ENCODE measurements at regions not wholly inside any gene's neighbourhood (a gene's known extent, or its start where the extent isn't known, plus 50 kb on each side); places are given as distances from the start of the nearest gene placed in this dataset.
"Not testable (repeated sequence)": the region's sequence is repeated elsewhere in the genome, so short reads cannot be mapped to it uniquely, and the experiment has no call there.

- H3K79me2 ChIP-seq (replicated peaks; ENCODE audit: insufficient read depth, low read length): no peaks in the 10 kb centered on the region
- H2AFZ ChIP-seq (ENCODE audit: low read depth, low read length): no peak overlapping the region
- H3K27ac ChIP-seq (ENCODE audit: low read length): no peak overlapping the region
- H3K4me2 ChIP-seq (ENCODE audit: low read length): no peak overlapping the region
- H4K20me1 ChIP-seq (ENCODE audit: insufficient read depth): no peaks in the 10 kb centered on the region
- H3F3A ChIP-seq (ENCODE audit: insufficient read depth, low read length, poor library complexity, severe bottlenecking): no peaks in the 10 kb centered on the region
- H3K9me3 ChIP-seq (ENCODE audit: low read length): no peaks in the 10 kb centered on the region
- no peak overlapping the region for H3K4me3 ChIP-seq (ENCODE audit: low read length)
- no peaks in the 10 kb centered on the region for H3K27me3 ChIP-seq (ENCODE audit: insufficient read depth, low read depth, low read length)
- no peaks in the 10 kb centered on the region for H3K9me2 ChIP-seq (ENCODE audit: insufficient read depth, low read length)
- H3K36me3 ChIP-seq (ENCODE audit: insufficient read depth, low read length): no peaks in the 10 kb centered on the region
- TF ChIP-seq POLR2AphosphoS5 (IDR thresholded peaks at IDR 0.05) (no peak), EZH2 (IDR thresholded peaks at IDR 0.05; ENCODE audit: borderline replicate concordance, insufficient read depth, low read length, poor library complexity, severe bottlenecking) (no peak), RAD21 (conservative IDR thresholded peaks at IDR 0.05) (no peak), MXI1 (conservative IDR thresholded peaks at IDR 0.05; ENCODE audit: poor library complexity, severe bottlenecking) (no peak), REST (IDR thresholded peaks at IDR 0.05; ENCODE audit: borderline replicate concordance) (no peak), TAF1 (IDR thresholded peaks at IDR 0.05; ENCODE audit: low read depth) (no peak), EP300 (conservative IDR thresholded peaks at IDR 0.05; ENCODE audit: poor library complexity, severe bottlenecking) (no peak), CTCF (IDR thresholded peaks at IDR 0.05; ENCODE audit: poor library complexity, severe bottlenecking) (no peak), SMC3 (conservative IDR thresholded peaks at IDR 0.05; ENCODE audit: poor library complexity) (no peak)
- no peak overlapping the region for H3K9ac ChIP-seq (ENCODE audit: low read length)
Observed at GRCh38 chr5:36778336-36778735, 98.2 kb upstream of the NIPBL start.

- H3F3A ChIP-seq (ENCODE audit: insufficient read depth, low read length, poor library complexity, severe bottlenecking); H3K9me2 ChIP-seq (ENCODE audit: insufficient read depth, low read length); H3K9me3 ChIP-seq (ENCODE audit: low read length); H2AFZ ChIP-seq (ENCODE audit: low read depth, low read length); H4K20me1 ChIP-seq (ENCODE audit: insufficient read depth); H3K9ac ChIP-seq (ENCODE audit: low read length); H3K4me3 ChIP-seq (ENCODE audit: low read length); H3K27ac ChIP-seq (ENCODE audit: low read length); H3K36me3 ChIP-seq (ENCODE audit: insufficient read depth, low read length); H3K79me2 ChIP-seq (replicated peaks; ENCODE audit: insufficient read depth, low read length); H3K4me2 ChIP-seq (ENCODE audit: low read length); H3K27me3 ChIP-seq (ENCODE audit: insufficient read depth, low read depth, low read length): not testable (repeated sequence)
Observed at GRCh38 chr5:36782612-36783011, 94.0 kb upstream of the NIPBL start.

- H3K79me2 ChIP-seq (replicated peaks; ENCODE audit: insufficient read depth, low read length): no peaks in the 10 kb centered on the region
- H3F3A ChIP-seq (ENCODE audit: insufficient read depth, low read length, poor library complexity, severe bottlenecking): no peaks in the 10 kb centered on the region
- no peaks in the 10 kb centered on the region for H3K9me2 ChIP-seq (ENCODE audit: insufficient read depth, low read length)
- no peak overlapping the region for H2AFZ ChIP-seq (ENCODE audit: low read depth, low read length)
- no peak overlapping the region for H3K27ac ChIP-seq (ENCODE audit: low read length)
- TF ChIP-seq EP300 (conservative IDR thresholded peaks at IDR 0.05; ENCODE audit: poor library complexity, severe bottlenecking): no peak
- no peaks in the 10 kb centered on the region for H4K20me1 ChIP-seq (ENCODE audit: insufficient read depth)
- no peaks in the 10 kb centered on the region for H3K9me3 ChIP-seq (ENCODE audit: low read length)
- H3K4me2 ChIP-seq (ENCODE audit: low read length): no peak overlapping the region
- H3K9ac ChIP-seq (ENCODE audit: low read length): no peak overlapping the region
- H3K36me3 ChIP-seq (ENCODE audit: insufficient read depth, low read length): no peaks in the 10 kb centered on the region
- no peak overlapping the region for H3K4me3 ChIP-seq (ENCODE audit: low read length)
- no peaks in the 10 kb centered on the region for H3K27me3 ChIP-seq (ENCODE audit: insufficient read depth, low read depth, low read length)
Observed at GRCh38 chr5:36786448-36787012, 90.0 kb upstream of the NIPBL start.
